GM19023 (cell line): ENCODE measurements at regions not wholly inside any gene's neighbourhood (a gene's known extent, or its start where the extent isn't known, plus 50 kb on each side); places are given as distances from the start of the nearest gene placed in this dataset.
"Not testable (repeated sequence)": the region's sequence is repeated elsewhere in the genome, so short reads cannot be mapped to it uniquely, and the experiment has no call there.

Experiments
- ATAC-seq: cut with Tn5 transposase; IDR thresholded peaks from one replicate; pipeline ENCODE4 v1.9.1; 2021; ENCODE audit warnings: mild to moderate bottlenecking, moderate library complexity; ENCODE audit not compliant: unreplicated experiment

DNA sequence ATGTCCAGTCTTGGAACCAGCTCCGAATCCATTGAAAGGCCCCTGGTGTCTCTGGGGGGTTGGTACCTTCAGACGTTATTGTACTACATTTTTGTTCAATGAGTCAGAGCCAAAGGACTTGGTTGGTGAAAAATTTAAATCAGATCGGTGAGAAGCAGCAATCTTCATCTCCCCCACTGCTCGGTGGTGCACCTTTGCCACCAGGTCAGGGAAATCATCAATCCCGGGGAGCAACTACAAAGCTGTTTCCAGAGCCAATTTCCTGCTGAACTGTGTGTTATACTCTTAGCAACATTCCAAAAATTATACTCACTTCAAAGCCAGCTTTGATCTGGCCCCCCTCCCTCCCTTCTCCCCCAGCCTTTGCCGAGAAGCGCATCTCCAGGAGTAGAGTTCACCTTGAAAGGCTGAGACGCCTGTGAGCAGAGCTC is 375.2 kb upstream of the WWC1 start:
- ATAC-seq = no peak

DNA sequence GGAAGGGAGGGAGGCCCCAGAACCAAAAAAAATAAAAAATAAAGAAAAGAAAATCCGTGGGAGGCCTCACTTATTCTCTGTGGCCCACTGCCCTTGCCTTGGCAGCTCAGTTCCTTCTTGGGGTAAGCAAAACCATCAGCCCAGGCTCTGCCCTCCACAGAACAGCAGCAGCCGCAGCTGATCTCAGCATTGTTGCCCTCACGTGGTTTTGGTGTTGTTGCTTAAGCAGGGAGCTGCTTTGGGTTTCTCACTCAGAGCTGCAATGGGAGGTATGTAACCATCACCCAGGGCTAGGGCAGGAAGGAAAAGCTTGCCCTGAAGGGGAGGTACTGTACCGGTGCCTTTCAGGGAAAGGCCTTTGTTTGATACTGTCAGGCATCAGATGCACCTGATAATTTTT is 374.7 kb upstream of the WWC1 start:
- ATAC-seq = no peak

DNA sequence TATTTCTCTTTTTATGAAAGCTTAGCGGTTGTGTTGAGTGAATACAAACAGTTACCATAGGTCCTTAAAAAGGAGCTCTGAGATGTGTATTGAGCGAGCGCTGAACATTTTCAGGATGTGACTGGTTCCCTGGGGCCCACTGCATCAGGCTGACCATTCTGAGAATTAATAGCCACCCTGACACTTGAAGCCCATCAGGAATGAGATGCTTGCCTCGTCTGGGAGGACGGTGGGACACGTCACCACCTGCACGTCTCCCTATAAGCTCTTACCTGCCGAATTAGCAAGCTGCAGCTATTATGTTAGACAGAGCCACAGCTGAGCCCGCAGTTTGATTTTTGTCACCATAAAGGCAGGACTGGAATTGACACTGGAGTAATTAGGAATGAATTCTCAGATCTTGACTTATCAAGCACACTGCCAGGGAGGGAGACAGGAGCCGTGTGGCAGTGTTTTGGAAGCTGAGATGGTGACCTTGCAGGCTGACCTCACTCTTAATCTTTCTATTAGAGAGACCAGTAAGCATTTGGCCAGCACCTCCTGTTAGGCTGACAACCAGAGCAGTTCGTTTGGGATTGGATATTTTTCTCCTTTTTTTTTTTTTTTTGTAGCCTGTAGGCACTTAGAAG is 373.1 kb upstream of the WWC1 start:
- ATAC-seq = no peak

DNA sequence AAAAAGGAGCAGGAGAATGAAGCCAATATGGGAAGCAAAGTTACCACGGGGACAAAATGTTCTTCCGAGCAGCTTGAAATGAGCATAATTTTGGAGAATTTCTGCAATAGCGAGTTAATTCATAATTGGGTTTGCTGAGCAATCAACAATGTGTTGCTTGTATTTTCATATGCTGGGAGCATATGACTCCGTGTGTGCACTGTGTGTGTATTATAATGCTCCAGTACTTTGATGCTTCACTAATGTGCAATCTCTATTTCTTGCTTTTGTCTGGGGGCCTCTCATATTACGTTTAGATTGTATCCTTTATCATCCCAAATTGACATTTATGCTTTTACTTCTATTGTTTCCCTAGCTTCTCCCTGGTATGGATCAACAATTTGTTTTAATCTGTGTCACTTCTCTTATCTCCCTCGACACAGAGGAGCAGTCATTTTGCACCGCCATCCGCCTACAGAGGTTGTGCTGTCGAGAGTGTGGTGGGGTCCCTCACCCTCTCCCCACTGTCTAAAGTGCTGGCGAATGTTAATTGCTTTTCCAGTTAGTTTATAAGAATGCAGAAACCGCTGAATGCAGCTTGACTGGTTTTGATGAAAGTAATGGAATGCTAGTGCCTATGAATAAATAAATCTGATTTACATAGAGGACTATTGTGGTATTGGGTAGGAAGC is 372.5 kb upstream of the WWC1 start:
- no peak for ATAC-seq

DNA sequence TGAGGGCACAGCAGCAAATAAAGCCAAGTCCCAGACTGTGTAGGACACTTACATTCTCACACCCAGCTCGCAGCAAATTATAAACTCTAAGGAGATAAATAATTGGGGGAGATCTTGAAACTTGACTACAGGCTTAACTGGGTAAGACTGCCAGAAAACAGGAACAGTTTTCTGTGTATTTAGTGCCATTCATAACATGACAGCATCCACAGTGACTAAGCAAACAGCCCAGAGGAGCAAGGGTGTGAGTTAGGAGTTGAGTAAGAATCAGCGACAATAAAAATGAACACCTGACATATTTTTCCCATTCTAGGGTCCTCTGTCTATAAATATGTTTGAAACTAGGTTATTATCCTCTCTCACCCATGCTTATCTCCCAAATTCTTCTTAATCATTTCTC is 370.9 kb upstream of the WWC1 start:
- ATAC-seq = no peak

DNA sequence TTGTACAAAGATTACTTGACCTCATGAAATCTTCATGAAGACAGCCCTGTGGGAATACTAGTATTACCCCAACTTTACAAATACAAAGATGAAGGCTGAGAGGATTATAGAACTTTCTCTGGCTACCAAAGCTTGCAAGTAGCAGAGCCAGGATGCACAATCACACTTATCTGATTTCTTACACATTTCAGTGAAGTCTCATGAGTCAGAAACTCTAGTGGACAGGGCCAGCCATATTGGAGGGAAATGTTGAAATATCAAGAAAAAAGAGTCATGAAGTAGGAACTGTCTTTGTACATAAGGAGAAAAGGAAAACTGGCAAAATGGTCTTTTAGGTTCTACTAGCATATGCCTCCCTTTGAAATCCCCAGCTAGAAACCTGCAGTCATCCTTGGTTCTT is 369.6 kb upstream of the WWC1 start:
- ATAC-seq = no peak

DNA sequence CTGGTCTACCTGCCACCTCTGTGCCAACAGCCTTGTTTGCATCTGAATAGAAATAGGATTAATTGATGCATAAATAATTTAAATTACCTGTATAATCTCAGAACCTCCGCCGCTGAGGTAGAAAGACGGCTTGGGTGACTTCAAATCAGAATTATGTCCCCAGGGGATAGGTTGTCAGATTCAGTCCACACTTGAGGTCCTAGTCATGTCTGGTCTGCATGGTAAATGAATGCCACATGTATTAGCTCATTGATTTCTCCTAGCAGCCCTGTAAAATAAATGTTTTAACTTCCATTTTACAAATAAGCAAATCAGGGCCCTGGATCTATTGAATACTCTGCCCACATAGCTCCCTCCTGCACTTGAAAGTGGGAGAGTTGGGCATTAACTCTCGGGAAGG is 368.0 kb upstream of the WWC1 start:
- ATAC-seq = no peak

DNA sequence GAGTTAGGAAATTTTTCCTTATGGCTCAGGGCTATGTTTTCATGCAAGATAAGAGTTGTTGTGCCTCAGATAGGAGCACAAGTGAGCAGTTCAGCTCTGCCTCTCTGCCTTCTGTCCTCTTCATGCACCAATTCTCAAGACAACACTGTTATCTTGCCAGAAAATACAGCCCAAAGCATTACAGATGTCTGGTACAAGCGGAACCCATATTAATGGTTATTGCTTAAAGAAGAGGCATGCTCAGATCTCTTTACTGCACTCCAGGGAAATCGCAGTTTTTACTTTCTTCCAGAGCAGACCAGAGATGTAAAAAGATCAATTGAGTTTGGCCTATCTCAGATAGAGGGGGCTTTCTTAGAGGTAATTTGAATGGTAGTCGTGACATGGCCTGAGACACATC is 361.6 kb upstream of the WWC1 start:
- ATAC-seq = no peak

DNA sequence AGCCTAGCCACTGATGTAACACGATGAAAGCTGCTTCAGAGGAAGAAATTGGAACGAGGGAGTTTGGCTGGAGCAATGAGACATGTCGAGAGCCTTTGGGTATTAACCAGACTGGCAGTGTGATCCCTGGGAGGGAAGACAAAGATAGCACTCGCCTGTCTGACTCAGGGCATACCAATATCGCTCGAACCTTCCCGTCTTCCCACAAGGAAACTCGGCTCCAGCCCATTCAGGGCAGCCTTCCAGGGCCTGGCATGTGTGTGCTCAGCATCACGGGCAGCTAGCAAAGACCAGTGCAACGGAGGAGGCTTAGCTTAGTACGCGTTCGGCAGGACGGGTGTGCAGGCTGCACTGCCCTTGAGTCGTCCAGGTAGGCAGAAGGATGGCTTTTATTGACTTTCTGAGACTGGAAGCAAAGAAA is 356.9 kb upstream of the WWC1 start:
- no peak for ATAC-seq

DNA sequence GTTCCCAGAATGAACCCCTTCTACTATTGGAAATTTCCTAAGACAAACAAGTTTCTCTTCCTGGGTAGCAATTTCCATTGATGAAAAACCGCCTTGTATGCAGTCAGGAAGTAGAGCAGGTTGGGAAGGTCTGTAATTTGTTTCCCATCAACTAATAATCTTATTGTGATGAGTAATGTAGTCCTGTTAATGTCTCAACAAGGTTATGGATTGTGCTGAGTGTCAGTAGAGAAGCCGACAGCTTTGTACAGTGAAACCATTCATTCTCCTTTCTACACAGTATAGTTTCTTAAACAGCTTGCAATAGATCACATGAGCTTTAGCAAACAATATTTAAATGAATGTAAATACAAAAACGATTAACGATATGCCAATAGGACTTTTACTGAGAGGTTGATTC is 355.4 kb upstream of the WWC1 start:
- ATAC-seq = no peak

DNA sequence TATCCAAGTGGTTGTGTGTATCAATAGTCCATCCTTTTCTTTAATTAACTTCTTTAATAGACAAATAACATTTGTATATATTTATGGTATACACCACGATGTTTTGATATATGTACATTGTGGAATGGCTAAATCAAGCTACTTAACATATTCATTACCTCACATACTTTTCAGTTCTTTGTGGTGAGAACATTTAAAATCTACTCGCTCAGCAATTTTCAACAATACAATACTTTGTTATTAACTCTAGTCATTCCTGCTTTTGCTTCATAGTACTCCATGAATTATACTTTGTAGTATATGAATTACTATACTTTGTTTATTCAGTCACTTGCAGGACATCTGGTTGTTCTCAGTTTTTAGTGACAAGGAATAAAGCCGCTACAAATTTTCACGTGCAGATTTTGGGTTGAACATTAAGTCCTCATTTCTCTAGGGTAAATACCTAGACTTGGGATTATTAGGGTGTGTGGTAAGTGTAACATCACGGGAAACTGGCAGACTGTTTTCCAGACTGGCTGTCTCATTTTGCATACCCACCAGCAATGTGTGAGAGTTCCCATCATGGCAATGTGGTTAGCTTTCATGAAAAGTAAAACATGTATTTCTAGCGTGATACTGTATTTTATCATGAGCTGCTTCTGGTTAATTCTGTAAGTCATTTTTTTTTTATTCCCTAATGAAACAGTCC is 354.4 kb upstream of the WWC1 start:
- ATAC-seq = no peak

DNA sequence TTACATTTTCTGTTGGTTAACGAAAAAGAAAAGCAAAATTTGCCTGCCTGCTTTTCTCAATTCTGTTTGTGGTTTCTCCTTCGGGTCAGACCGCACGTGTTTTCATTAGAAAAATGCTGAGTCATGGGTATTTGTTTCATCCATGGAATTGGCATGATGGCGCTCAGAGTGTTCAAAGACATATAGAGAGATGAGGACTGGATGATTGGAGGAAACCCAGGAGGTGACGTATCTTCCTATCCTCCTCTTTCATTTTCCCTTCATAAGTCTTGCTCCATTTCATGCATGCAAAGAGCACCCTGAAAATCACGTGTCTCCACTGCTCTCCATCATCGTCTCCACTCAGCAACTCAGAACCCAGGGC is 353.8 kb upstream of the WWC1 start:
- ATAC-seq = no peak

DNA sequence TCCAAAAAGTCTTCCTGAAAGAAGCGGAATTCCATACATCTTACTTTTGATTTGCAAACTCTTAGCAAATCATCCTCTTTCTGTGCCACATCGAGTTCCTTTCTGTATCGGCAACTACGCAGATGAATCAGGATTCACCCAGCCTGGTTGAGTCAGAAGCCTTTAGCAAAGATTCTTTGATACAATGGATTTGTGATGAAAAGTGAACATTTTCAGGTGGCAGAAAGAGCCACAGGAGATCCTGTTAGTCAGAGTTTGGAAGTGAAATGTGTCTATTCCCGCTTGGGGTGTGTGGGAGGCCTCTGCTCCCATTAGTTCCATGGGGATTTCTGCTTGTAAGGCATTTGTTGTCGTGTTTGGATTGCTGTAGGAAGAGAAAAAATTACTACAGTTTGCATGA is 351.8 kb upstream of the WWC1 start:
- no peak for ATAC-seq

DNA sequence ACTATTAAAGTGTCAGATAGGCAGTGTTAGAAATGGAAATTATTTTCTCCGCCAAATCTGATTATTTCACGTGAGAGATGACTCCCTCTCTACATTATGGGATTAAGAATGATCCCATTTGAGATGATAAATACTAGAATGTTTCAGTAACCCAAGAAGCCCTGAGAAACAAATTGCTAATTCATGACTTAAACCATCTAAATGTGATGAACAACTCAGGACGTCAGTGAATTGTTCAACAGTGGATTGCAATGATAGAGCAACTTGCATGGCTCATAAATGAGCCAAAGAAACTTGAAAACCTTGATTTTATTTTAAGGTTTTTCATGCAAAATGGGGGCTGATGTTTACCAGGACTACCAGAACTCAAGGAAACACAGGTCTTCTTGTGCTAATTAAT is 350.5 kb upstream of the WWC1 start:
- no peak for ATAC-seq

DNA sequence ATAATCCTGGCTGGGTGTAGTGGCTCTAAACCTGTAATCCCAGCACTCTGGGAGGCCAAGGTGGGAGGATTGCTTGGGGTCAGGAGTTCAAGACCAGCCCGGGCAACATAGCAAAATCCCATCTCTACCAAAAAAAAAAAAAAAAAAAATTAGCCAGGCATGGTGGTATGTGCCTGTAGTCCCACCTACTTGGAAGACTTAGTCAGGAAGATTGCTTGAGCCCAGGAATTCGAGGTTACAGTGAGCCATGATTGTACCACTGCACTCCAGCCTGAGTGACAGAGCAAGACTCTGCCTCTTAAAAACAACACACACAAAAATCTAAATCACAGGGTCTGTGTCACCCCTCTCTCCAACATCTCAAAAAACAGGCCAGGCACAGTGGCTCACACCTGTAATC is 349.9 kb upstream of the WWC1 start:
- not testable (repeated sequence) for ATAC-seq

DNA sequence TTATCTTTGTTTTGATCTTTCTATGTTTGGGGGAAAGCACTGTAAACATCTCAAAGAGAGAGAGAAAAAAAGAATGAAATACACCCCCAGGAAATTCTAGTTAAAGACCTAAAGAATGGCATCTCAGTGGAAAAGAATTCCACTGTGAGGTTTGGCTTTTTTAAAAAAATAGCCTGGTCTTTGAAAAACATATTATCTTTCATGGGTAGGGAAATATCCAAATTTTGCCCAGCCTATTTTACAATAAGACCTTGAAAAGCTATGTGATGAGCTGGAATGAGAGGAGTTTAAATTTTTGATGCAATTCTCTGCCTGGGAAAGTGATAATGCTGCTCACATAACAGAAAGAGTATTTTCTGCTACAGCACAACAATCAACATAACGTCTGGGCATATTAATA is 348.1 kb upstream of the WWC1 start:
- ATAC-seq = no peak

DNA sequence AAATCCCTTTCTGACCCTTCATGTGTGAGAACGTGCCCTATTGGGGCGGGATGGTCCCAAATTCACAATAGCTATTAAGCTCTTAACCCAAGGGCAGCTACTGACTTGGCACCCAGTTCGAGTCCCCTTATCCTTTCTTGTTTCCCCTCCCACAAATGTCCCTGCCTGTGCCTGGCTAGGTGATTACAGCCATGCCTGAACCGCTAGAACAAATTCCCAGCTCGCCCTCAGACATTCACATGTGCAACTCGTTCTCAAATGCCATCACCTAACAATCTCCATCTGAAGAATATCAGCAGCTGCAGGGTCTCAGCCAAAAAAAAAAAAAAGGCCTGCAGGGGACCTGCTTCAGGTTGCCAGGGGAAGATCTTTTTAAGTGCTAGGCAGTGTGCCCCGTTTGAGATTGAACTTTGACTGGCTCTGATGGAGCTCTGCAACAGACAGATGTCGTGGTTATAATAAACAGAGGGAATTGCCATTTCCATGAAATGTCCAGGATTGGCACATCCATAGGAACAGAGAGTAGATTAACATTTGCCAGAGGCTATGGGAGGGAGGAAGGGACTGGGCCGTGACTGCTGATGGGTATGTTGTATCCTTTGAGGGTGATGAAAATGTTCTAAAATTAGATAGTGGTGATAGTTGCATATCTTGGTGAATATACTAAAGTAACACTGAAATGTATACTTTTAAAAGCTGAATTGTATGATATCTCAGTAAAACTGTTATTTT is 347.2 kb upstream of the WWC1 start:
- no peak for ATAC-seq

DNA sequence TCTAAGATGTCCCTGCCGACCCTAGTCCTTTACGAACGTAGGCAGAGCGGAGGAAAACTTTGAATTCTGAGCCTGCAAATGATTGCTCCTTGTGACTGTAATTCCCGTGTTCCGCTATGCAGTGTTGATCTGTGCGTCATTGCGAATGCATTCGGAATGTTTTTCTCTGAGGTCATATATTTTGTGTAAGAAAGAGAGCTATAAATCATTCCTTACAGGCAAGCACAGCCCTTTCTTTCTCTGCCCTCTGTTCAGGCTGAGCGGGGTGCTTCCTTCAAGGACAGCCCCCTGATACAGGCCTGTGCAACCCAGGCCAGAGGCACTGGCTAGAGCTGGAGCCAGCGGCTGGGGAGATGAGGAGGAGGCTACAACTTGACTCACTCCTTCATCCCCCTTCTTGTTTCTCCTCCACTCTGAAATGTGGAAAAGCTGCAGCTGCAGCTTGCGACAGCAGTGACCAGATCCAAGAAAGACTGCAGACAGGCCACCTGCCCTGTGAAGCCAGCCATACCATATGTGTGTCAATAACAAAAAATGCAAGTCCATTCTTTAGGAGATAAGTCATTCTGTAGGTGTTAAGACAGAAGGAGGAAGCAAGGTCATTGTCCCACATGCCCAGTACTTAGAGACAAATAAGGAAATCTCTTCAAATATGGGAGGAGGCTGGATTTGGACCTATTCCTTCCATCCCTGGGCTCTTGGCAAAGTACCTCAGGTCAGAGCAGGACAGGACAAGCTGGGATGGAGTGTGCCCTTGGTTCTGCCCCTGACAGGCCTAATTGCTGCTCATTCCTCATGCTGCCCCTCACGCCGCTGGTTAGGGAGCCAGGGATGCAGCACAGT is 345.7 kb upstream of the WWC1 start:
- ATAC-seq = no peak

DNA sequence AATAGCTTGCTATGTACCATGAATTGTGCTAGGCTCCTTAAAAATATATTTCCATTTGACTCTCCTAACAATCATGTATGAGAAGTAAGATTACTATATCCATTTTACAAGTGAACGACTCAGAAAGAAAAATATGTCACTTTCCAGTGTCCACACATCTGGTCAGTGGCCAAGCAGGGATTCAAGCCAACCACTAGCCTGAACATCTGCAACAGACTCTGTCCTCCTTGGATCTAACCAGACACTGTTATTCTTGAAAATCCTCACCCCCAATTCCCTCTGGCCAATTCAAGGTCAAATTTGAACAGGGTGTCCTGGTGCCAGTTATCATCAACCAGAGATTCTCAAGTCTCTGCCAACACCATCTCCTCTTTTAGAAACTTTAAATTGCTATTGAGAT is 344.1 kb upstream of the WWC1 start:
- ATAC-seq = no peak

DNA sequence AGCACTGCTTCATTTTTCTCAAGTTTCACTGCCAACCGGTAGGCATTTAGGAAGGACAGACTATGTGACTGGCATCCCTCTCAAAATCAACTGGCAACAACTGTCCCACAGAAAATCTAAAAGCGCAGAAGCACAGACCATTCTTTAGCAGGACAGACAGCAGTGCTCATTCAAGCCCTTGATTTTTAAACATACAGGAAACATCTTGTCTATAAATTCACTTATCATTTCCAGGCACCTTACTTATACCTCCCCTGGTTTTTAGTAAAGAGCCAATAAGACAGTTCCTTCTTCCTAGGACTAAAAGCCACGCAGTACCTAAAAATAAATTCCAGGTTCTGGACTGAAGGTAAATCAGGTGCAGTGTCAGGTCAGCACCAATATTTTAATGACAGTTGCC is 343.2 kb upstream of the WWC1 start:
- no peak for ATAC-seq

DNA sequence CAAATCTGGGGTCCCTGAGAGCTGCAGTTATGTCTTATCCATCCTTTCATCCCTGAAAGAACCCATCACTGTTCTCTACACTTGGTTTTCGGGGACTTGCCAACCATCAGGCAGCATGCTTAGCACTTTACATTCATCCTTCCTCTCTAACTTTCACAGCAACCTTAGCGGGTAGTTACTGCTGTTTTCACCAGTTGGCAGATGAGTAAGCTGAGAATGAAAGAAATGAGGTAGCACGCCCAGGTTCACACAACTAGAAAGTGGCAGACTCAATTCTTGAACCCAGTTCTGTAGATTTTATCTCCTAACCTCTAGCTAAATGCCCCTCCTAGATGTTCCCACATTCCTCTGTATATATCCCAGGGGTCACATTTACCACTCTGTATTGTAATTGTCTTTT is 342.0 kb upstream of the WWC1 start:
- no peak for ATAC-seq
